Breast epithelium (tissue), 3 donors: ENCODE measurements at regions not wholly inside any gene's neighbourhood (a gene's known extent, or its start where the extent isn't known, plus 50 kb on each side); places are given as distances from the start of the nearest gene placed in this dataset.

Experiments
- POLR2A ChIP-seq: fragments of 450-650 bp; IDR thresholded peaks from one replicate; pipeline ENCODE4 v1.6.1; 2016; ENCODE audit warnings: antibody characterized with exemption, mild to moderate bottlenecking, moderate library complexity
- TF ChIP-seq, protein P1 (sequence below), 3 donors: fragments of 450-650 bp; IDR thresholded peaks; one replicate each; pipeline ENCODE4 v1.5.1; 2016 to 2017; ENCODE audit warnings: antibody characterized with exemption in 3 of 3, mild to moderate bottlenecking in 3 of 3, moderate library complexity in 3 of 3

GRCh38 chrX:20435913-20436312 is 169.2 kb upstream of the RPS6KA3 start:
- no peak for TF ChIP-seq POLR2A
- TF ChIP-seq, protein P1, sequence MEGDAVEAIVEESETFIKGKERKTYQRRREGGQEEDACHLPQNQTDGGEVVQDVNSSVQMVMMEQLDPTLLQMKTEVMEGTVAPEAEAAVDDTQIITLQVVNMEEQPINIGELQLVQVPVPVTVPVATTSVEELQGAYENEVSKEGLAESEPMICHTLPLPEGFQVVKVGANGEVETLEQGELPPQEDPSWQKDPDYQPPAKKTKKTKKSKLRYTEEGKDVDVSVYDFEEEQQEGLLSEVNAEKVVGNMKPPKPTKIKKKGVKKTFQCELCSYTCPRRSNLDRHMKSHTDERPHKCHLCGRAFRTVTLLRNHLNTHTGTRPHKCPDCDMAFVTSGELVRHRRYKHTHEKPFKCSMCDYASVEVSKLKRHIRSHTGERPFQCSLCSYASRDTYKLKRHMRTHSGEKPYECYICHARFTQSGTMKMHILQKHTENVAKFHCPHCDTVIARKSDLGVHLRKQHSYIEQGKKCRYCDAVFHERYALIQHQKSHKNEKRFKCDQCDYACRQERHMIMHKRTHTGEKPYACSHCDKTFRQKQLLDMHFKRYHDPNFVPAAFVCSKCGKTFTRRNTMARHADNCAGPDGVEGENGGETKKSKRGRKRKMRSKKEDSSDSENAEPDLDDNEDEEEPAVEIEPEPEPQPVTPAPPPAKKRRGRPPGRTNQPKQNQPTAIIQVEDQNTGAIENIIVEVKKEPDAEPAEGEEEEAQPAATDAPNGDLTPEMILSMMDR (IDR thresholded peaks at IDR 0.05): no peak
